ENCODE measurements at regions not wholly inside any gene's neighbourhood (a gene's known extent, or its start where the extent isn't known, plus 50 kb on each side); places are given as distances from the start of the nearest gene placed in this dataset.

DNA sequence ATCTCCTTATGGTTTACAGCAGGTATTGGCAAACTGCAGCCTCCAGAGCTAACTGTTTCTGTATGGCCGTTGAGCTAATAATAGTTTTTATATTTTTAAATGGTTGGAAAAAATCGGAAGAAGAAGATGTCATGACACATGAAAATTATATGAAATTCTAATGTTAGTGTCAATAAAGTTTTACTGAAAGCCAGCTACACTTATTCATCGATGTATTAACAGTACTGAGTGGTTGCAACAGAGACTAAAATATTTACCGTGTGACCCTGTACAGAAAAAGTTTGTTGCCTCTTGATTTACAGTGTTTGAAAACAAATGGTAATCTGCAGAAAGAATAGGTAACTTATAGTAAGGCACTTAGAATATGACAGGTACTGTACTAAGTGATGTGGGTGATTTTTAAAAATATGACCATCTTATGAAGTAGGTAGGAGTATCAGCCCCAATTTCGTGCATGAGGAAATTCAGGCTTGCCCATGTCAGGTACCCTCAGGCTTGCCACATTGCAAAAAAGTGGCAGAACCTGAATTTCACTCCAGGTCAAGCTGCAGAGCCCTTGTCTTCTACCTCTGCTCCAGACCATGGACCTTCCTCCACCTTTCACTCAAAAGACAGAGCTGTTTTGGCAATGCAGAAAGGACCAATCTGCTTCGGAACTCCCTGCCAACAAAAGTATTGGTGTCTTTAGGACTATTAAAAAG lies 311.9 kb upstream of the RUNX1 start:
- DNase-seq = no peak

DNA sequence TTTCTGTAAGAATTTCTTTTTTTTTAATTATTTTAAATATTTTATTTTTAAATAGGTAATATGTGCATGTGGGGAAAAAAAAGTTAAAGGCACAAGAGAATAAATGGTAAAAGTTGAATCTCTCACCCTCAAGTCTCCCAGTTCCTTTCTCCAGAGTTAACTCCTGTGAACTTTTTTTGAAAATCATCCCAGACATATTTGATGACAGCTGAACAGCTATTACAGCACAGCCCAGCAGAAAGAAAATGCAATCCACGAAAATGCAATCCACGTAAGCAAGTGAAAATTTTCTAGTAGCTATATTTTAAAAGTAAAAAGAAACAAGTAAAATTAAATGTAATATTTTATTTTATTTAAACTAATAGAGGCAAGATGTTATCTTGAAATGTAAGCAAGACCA lies 310.0 kb upstream of the RUNX1 start:
- no peak for DNase-seq

DNA sequence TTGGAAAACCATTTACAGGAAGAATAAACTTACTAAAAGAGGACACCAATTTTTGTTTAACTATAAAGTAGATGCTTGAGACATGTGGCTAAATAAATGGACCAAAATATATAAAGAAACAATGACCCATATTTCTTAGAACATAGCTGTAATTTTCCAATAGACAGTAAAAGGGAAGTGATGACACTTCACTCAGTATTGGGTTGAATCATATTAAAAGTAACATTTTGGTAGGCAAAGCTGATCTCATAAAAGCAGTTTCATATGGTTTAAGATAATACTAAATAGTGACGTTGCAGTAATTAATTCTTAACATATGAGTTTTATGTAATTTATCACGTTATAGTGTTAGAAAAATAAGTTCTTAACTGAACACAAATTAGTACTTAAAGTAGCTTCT lies 308.9 kb upstream of the RUNX1 start:
- DNase-seq = no peak

DNA sequence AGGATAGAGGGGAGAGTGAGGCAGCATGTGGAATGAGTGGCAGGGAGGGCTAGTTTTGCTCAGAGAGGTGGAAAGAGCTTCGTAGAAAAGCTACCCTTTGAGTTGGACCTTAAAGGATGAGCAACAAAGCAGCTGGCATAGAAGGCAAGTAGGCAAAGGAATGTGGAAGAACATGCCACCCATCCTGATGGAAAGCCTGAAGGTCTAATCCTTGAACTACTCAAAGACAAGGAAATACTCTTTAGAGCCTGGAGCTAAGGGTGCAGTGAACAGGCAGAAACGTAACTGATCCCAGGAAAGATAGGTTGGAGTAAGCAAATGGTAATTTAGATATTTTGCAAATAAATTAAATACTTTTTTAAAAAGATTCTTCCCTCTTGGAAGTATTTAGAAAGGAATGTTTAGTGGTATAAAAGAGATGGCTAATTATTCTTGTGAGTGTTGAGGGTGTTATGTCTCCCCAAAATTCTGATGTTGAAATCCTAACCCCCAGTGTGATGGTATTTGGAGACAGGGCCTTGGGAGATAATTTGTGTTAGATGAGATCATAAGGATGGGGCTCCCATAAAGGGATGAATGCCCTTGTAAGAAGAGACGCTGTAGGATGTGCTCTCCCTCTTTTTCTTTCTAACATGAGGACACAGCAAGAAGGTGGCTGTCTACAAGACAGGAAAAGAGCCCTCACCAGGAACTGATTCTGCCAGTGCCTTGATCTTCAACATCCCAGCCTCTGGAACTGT lies 308.1 kb upstream of the RUNX1 start:
- no peak for DNase-seq

DNA sequence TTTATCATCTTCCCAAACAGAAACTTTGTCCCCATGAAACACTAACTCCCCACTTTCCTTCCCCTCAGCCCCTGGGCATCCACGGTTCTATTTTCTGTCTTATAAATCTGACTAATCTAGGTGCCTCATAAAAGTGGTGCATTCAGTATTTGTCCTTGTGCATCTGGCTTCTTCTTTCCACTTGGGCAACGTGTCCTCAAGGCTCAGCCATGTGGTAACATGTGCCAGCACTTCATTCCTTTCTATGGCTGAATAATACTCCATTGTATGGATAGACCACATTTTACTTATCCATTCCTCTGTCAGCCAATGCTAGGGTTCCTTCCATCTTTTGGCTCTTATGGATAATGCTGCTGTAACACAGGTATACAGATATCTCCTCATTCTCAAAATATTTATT lies 305.0 kb upstream of the RUNX1 start:
- no peak for DNase-seq

DNA sequence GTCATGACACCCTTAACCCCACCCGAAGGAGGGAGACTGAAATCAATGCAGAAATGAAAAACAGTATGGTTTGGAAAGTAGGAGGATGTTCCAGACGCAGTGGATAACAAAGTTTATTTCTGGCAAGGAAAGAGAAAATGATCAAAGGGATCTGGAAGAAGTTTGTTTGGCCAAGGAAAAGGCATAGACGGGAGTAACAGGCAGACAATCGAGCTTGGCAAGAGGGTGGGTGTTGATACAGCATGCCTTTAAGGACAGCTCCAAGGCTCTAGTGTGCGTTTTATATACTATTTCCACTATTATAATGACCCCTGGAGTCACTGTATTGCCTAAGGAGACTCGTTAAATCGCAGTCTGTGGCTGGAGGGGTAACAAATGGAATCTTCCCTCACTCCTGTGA lies 303.7 kb upstream of the RUNX1 start:
- DNase-seq = no peak

DNA sequence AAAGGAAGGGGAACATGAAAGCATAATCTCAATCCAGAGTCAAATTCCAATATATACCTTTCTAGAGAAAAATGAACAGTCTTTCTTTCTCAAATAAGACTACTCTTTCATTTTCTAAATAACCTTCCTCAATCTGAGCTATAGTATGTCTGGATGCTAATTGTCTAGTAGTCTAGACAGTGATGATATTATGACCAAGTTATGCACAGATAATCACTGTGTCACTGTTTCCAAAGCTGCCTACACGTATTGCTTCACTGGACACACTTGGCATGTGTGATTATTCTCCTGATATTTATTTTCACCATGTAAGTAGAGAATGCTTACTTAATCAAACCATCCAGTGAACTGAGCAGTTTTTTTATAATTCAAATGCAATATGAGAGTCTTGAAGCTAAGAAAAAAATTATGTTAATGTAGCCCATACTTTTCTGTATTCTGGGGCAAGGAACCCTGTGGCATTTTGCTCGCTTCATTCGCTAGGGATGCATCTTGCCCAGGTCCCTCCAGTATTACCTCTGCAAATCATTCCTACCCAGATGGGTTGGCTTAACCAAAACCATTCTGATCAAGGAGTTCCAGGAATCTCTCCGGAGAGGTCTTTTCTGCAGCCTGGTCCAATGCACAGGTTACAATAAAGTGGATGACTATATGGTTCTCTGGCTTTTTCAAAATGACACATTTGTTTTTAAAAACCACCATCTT lies 303.1 kb upstream of the RUNX1 start:
- no peak for DNase-seq

DNA sequence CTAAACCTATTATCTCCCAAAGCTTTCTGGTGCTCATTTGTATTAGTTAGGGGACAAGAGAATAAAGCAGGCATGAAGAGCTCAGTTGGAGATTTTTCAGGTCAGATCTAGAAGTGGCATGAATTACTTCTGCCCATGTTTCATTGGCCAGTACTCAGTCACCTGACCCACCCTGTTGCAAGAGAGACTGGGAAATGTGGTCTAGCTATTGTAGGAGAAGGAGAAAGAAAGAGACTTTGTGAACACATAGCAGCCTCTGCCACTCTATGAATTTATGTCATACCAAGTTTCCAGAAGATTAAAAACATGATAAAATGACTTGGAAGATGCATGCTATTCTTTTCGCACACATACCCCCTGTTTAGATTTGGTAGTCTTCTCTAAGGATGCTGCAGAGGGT lies 302.3 kb upstream of the RUNX1 start:
- no peak for DNase-seq

DNA sequence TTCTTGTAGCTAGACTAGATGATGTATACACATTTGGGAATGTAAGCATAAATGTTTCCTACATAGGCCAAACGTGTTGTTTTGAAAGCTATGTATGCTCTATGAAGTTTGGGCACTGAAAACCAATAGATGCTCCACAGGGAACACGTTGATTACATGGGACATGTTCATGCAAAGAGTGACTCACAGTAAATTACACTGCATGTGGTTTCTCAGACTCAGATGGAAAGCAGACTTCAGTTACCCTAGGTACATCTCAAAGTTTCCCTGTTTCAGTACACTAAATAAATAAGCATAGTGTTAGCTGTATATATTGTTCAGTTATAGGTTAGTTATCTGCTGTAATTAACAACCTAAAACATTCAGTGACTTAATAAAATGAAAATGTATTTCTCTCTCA lies 301.9 kb upstream of the RUNX1 start:
- DNase-seq = no peak

DNA sequence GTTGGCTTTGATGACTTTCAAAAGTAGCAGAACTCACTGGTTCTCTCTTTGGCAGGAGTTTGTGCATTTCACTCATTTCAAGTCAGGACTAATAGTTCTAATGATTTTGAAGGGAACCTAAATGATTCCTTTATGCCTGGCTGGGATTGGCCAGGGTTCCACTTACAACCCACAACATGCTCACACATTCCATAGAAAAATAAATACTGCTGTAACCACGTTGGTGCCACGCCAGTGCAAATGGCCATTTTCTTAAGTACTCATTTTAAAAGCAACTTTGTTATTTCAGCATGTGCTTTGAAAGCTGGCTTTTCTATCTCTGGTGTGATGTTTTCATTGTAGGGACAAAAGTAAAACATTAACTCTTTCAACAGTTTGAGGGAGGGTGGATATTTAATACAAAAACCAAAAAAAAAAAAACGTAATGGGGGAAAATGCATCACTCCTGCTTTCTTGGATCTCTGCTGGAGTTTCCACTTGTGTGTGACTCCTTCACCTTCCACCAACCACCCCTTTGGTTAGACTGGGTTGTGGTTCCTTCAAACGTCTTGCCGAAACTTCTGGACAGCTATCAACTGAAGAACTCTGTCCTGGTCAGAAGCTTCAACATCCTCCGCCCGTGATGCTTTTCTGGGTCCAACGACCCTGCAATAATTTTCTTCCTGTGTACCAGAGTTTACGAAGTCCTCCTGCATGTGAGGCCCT lies 300.4 kb upstream of the RUNX1 start:
- no peak for DNase-seq

DNA sequence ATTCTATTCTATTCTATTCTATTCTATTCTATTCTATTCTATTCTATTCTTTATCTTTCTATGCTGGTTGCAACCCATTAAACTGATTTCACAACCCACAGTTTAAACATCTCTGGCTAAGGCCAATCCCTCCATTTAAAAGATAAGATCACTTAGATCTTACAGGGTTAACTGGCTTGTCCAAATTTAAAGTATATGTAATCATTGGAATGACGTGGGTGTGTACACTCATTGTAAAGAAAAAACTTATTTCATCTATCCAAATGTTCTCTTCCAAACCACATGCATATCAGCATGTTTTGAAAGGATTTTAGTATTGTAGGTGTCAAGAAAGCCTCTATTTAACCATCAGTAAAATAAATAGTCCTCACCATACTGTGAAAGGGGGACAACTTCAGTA lies 299.6 kb upstream of the RUNX1 start:
- no peak for DNase-seq

DNA sequence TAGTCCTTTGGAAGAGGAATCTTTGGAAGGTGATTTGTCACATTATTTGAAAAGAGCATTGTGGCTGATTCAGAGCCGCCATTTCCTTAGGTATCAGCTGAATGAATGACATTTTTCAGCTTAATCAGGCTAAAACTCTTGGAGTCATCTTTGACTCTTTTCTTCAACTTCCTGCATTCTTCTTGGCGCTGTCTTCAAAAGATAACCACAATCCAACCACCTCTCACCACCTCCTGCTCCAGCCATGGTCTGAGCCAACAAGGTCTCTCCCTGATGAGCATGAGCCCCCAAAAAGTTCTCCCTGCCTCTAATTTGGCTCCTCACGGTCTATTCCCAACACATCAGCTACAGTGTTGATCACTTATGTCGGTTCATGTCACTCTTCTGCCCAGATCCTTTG lies 297.6 kb upstream of the RUNX1 start:
- no peak for DNase-seq

DNA sequence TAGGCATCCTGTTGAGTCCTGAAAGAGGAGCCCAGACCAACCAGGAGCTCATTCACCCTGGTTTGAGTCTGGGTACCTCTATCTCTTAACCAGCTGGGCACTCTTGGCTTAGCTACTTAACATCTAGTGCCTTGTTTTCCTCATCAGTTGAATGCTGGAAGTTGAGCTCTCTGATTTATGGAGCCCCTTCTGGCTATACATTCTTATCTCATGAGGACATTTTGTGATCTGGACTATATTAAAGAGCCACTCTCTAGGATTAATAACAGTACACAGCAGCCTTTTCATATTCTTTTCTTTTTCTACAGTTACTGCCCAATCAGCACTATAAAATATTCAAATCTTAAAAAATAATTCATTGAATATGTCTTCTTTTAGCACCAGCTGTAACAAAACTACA lies 296.9 kb upstream of the RUNX1 start:
- no peak for DNase-seq

DNA sequence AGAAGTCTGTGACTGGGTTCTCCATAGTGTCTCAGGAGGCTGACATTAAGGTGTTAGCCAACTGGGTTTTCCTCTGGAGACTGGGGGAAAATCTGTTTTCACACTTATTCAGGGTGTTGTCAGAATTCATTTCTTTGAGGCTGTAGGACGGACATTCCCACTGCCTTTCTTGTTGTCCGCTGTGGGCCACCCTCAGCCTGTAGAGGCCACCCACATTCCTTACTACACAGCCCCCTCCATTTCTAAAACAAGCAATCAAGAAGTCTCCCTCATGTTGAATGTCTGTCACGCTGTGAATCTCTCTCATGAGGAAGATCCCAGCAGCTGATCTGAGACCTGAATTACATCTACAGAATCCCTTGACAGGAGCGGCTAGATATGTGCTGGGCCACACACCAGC lies 295.5 kb upstream of the RUNX1 start:
- no peak for DNase-seq

DNA sequence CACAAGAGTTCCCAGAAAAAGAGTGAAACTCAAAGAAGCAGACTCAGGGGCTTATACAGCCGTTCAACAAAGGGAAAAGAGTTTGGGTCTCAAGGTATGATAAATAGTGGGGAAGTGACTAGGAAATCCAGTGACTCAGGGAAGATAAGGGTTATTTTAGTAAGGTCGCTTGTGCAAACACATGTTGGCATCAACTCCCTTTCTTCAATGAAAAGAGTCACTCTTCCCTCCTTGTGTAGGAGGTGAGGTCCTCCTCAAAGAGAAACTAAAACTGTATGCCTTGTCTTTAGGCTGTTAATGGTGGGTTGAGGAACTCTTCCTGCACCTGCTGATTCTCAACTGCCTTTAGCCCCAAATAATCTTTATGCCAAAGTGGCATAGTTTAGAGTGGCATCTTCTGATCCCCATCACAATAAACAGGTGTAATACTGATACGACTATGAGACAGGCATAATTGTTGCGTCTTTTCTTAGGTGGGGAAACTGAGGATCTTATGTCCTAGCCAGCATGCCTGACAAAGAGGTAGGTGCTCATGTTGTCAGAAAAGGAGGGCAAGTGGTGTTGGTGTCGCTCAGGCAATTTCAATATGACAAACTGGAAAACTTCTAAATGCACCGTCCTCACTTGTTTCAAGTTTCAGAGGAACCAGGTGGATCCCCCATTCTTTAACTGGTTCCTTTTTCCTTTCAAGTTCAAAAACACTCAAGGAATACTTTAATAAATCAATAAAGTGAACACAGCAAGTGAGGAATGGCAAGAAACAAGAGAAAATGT lies 294.1 kb upstream of the RUNX1 start:
- DNase-seq = no peak

DNA sequence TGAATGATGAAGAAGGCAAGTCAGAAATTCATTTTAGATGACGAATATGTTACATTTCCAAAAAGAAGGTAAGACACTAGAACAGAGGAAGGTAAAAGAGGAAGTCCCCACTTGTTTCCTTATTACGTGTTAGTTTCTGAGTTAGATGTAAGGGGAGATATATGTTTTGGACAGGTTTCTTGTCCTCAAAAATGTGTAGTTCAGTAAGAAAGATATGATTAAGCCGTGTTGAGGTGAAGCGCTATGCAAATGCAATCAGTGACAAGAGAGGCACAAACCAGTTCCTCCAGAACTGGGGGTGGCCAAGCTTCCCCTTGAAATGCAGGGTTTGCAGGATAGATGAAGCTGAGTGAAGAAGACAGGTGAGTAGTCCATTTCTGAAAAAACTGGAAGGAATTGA lies 293.3 kb upstream of the RUNX1 start:
- no peak for DNase-seq

DNA sequence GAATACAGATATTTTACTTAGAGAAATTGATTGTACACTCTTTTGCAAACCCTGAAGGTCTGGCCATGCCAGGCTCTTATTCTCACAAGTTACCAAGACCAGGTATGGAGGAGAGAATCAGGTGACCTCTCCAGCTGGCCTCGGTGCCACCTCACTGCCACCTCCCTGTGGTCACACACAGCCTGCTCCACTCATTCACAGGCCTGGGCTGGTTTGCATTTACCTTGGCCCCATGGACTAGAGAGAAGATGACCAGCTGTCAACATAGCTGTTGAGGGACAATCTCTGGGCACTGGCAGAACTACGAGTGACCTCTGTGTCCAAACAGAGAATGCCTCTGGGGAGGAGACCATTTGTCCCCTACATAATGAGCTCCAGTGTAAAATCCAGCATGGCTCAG lies 291.2 kb upstream of the RUNX1 start:
- DNase-seq = no peak

DNA sequence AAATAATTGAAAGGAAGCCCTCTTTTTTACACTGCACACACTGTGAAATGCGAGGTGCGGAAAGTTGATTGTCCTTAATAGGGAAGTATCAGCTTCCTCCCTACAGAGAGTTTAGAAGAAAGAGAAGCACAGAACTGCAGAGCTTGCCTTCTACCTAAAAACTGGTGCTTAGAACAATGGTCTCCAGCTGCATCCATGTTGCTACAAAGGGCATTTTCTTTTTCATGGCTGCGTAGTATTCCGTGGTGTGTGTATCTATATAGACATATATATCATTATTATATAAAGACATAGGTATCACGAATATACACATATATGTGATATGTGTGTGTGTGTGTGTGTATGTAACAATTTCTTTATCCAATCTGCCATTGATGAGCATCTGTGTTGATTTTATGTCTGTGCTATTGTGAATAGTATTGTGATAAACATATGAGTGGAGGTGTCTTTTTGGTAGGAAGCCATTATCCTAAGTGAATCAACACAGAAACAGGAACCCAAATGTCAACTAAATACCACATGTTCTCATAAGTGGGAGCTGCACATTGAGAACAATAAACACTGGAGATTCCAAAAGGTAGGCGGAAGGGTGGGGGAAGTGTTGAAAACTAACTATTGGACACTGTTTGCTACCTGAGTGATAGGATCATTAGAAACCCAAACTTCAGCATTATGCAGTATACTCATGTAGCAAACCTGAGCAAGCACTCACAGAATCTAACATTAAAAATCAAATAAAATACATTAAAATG lies 290.0 kb upstream of the RUNX1 start:
- no peak for DNase-seq

DNA sequence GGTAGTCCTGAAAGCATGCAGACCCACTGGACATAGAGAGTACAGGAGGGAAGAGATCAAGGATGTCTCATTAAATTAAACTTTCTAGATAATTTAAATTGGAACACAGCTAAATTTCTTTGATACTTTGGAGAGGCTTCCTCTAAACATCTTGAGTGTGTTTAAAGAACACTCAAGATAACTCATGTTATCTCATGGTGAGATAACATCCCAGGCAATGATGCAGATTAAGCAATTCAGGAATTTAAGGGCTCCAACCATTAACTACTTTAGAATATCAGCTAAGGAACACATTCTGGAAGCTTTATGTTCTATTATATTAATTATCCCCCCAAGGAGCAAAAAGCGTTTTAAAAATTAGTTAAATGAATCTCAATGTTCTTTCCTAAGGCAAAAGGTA lies 289.2 kb upstream of the RUNX1 start:
- no peak for DNase-seq

DNA sequence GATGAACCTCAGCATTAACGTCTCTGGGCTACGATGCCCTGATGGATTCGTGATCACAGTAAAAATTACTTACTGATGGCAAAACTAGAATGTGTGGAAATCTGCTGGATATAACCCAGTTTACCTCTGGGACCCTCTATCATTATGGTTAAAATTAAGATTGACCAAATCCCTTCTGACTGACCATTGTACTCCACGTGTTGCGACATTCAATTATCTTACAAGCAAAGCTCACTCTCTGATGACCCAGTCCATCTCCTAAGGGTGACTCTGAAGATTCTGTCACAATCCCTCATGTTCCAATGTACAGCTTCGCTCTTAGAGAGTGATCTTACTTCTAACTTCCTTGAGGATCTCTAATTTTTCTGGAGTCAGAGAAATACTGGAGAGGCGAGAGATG lies 288.5 kb upstream of the RUNX1 start:
- no peak for DNase-seq

DNA sequence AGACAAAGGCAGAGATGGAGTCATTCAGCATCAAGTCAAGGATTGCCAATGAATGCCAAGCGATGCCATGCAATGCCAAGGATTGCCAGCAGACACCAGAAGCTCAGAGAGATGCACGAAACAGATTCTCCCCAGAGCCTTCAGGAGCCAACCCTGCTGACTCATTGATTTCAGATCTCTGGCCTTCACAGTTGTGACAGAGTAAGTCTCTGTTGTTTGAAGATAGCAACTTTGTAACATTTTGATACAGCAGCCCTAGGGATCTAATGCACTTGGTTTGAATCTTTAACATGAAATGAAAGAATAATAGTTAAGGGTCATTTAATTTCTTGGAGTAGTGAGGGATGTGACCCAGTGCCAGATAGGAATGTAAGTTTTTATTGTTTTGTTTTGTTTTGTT lies 287.4 kb upstream of the RUNX1 start:
- DNase-seq = no peak

All from occipital lobe (tissue), 1 donor.